GM12878 (cell line): ENCODE measurements at regions not wholly inside any gene's neighbourhood (a gene's known extent, or its start where the extent isn't known, plus 50 kb on each side); places are given as distances from the start of the nearest gene placed in this dataset.

ENCODE experiments used
- ATAC-seq: fragments of 200-7000 bp; cut with Tn5 transposase; 3 replicates; pipeline ENCODE4 v1.9.1; 2020; ENCODE audit warnings: mild to moderate bottlenecking, moderate library complexity
- BruUV-seq: library from RNA; stranded (reverse); fragments of 400-500 nt; replicated peaks from 2 replicates; lab custom pipeline; 2021; lab: Mats Ljungman, UMichigan
- CTCF ChIA-PET: fragments of 300-600 bp; sonication (Branson Sonifier 250); formaldehyde crosslinking; extraction: SDS; loops from one replicate; lab custom pipeline; 2021; ENCODE audit warnings: inconsistent platforms; lab: Yijun Ruan, JAX
- POLR2A ChIA-PET: fragments of 350-600 bp; formaldehyde crosslinking; extraction: SDS; loops from one replicate; lab custom pipeline; 2021; ENCODE audit warnings: inconsistent platforms; lab: Charles Lee
- RAD21 ChIA-PET: fragments of 300-600 bp; sonication (Branson Sonifier 250); formaldehyde crosslinking; loops from one replicate; lab custom pipeline; 2023; ENCODE audit warnings: antibody characterized with exemption; ENCODE audit not compliant: unreplicated experiment; lab: Charles Lee
- SMC1A ChIA-PET: fragments of 300-600 bp; sonication (Branson Sonifier 250); formaldehyde crosslinking; loops from one replicate; lab custom pipeline; 2023; ENCODE audit not compliant: unreplicated experiment, uncharacterized antibody; lab: Charles Lee
- DNase-seq: peaks from one replicate; pipeline ENCODE4 v3.0.0-alpha.2; 2011; ENCODE audit warnings: low read depth, low spot score
- FAIRE-seq: peaks from 3 replicates; lab custom pipeline; 2011; peaks lifted over from hg19 to GRCh38; lab: Jason Lieb, UNC
- H2AFZ ChIP-seq: 2 replicates; pipeline ENCODE4 v1.6.0; 2011; ENCODE audit warnings: low read depth, low read length, control low read depth; ENCODE audit not compliant: control insufficient read depth
- H3K27ac ChIP-seq: 2 replicates; pipeline ENCODE4 v1.5.1; 2011; ENCODE audit warnings: control low read depth; ENCODE audit not compliant: control insufficient read depth, insufficient read depth
- H3K27me3 ChIP-seq, 2 experiments: replicated peaks in 1 of 2; 2 replicates each; pipeline versions ENCODE4 v1.6.0 to v1.6.1; 2011; ENCODE audit warnings: low read length in 1 of 2; ENCODE audit not compliant: control insufficient read depth in 2 of 2, insufficient read depth in 2 of 2
- H3K36me3 ChIP-seq, 2 experiments: 2 replicates each; pipeline ENCODE4 v1.5.1; 2011; ENCODE audit warnings: low read length in 1 of 2; ENCODE audit not compliant: control insufficient read depth in 2 of 2, insufficient read depth in 2 of 2
- H3K4me1 ChIP-seq: 2 replicates; pipeline ENCODE4 v1.6.1; 2011; ENCODE audit warnings: mild to moderate bottlenecking, low read length, moderate library complexity, mixed read lengths; ENCODE audit not compliant: control insufficient read depth, insufficient read depth
- H3K4me2 ChIP-seq: 2 replicates; pipeline ENCODE4 v1.6.0; 2011; ENCODE audit warnings: control low read depth; ENCODE audit not compliant: control insufficient read depth, insufficient read depth
- H3K4me3 ChIP-seq: fragments of 200-600 bp; sonication (generic); 2 replicates; pipeline ENCODE4 v1.5.1; 2016
- H3K79me2 ChIP-seq: 2 replicates; pipeline ENCODE4 v1.6.0; 2011; ENCODE audit warnings: low read length; ENCODE audit not compliant: control insufficient read depth, insufficient read depth
- H3K9ac ChIP-seq: 2 replicates; pipeline ENCODE4 v1.8.0; 2011; ENCODE audit warnings: low read length, control low read depth, mixed read lengths; ENCODE audit not compliant: control insufficient read depth, insufficient read depth
- H3K9me3 ChIP-seq: replicated peaks from 3 replicates; pipeline ENCODE4 v1.5.1; 2011; ENCODE audit warnings: mild to moderate bottlenecking, low read length; ENCODE audit not compliant: control insufficient read depth, insufficient read depth
- H4K20me1 ChIP-seq: 2 replicates; pipeline ENCODE4 v1.6.0; 2011; ENCODE audit not compliant: control insufficient read depth, insufficient read depth
- HDAC6 ChIP-seq: fragments of 200-600 bp; sonication (generic); IDR thresholded peaks from one replicate; pipeline ENCODE4 v1.8.0; 2017; ENCODE audit warnings: antibody characterized with exemption; ENCODE audit not compliant: unreplicated experiment
- IRF4 ChIP-seq: IDR thresholded peaks from 2 replicates; pipeline ENCODE4 v1.6.1; 2011; ENCODE audit warnings: low read depth, low read length
- JUNB ChIP-seq: IDR thresholded peaks from 2 replicates; pipeline ENCODE4 v1.6.1; 2016; ENCODE audit warnings: antibody characterized with exemption, mild to moderate bottlenecking
- ZNF24 ChIP-seq: fragments of 450-650 bp; IDR thresholded peaks from 2 replicates; pipeline ENCODE4 v1.6.1; 2017; ENCODE audit warnings: antibody characterized with exemption, mild to moderate bottlenecking
- WGBS: methylation state at CpG from one replicate; pipeline ENCODE4 v1.1.6; 2016; ENCODE audit warnings: low lambda C conversion rate; ENCODE audit not compliant: insufficient replicate concordance, insufficient coverage; ENCODE audit errors: missing lambda C conversion rate; 5-methylcytosine and 5-hydroxymethylcytosine counted together
- in situ Hi-C: fragments of 300-500 bp; cut with MboI; formaldehyde crosslinking; loops from 9 replicates; pipeline ENCODE4 v1.14.3; 2018; ENCODE audit warnings: mixed read lengths
- intact Hi-C: fragments of 100-400 bp; cut with micrococcal nuclease; formaldehyde crosslinking; loops from one replicate; pipeline ENCODE4 v1.14.2; 2022; ENCODE audit not compliant: unreplicated experiment
- TF ChIP-seq, protein P1 (sequence below): fragments of 450-650 bp; IDR thresholded peaks from 2 replicates; pipeline ENCODE4 v1.6.1; 2016; ENCODE audit warnings: mild to moderate bottlenecking
- TF ChIP-seq, protein P2 (sequence below): IDR thresholded peaks from 2 replicates; pipeline ENCODE4 v1.6.1; 2011; ENCODE audit warnings: low read depth, mild to moderate bottlenecking, low read length, moderate library complexity, borderline replicate concordance; ENCODE audit errors: extremely low read depth
- TF ChIP-seq, protein P3 (sequence below): IDR thresholded peaks from 2 replicates; pipeline ENCODE4 v1.6.1; 2011; ENCODE audit warnings: low read depth, low read length, improper control_type of control experiment, borderline replicate concordance
- TF ChIP-seq, protein P4 (sequence below): IDR thresholded peaks from 2 replicates; pipeline ENCODE4 v1.6.1; 2011; ENCODE audit warnings: borderline replicate concordance, low read depth, mild to moderate bottlenecking, moderate library complexity, mixed read lengths, low read length; ENCODE audit not compliant: insufficient read depth; ENCODE audit errors: extremely low read length

DNA sequence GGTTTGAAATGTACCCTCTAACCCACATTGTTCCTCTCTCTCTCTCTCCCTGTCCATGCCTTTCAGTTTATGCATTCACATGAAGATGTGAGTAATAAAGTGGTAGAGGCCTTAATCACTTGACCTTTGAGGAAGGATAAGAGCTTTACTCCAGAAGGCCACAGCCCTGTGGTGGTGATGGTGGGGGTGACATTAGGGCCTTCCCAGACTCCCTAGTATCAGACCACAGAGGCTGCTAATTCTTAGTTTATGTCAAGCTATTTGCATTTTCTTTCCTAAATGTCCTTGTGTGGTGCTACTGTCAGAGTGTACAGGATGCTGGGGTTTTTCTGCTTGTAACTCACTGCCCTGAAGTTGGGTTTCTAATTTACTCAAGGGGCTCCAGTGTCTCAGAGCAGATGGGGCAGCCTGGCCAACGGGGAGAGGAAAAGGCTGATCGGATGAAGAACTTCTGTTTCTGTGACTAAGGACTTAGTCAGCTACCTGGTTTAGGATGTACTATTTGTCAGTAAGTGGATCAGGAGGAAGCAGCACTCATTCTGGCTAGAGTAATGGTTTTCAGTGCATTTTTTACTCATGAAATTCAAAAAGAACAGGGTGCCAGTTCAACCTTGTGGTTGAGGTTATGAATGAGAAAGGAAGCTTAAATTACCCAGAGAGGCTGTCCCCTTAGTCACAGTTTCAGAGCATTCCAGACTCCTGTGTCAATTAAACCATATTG is 509.6 kb upstream of the DIPK2B start (continued):
- TF ChIP-seq, protein P1, sequence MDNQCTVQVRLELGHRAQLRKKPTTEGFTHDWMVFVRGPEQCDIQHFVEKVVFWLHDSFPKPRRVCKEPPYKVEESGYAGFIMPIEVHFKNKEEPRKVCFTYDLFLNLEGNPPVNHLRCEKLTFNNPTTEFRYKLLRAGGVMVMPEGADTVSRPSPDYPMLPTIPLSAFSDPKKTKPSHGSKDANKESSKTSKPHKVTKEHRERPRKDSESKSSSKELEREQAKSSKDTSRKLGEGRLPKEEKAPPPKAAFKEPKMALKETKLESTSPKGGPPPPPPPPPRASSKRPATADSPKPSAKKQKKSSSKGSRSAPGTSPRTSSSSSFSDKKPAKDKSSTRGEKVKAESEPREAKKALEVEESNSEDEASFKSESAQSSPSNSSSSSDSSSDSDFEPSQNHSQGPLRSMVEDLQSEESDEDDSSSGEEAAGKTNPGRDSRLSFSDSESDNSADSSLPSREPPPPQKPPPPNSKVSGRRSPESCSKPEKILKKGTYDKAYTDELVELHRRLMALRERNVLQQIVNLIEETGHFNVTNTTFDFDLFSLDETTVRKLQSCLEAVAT, result no peak

DNA sequence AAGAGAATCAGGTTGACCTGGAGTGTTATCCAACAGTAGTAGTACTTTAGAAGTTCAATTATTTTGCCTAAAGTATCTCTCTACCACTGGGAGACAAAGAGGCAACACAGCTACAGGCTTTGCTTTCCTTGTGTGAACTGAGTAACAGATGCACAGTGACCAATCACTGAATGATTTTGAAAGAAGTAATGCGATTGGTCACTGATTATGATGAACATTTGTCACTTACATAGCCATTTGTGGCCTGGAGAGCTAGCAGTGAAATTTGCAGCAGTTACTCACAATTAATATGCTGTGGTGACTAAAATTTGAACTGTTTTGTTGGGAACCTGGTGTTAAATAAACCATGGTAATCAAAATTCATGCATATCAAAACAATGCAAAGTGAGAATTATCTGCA is 508.7 kb upstream of the DIPK2B start:
- WGBS, result 64% methylated on average over 1 of the region's 1 CpG
- DNase-seq, result no peak
- ATAC-seq, result no peak
- TF ChIP-seq, protein P2, sequence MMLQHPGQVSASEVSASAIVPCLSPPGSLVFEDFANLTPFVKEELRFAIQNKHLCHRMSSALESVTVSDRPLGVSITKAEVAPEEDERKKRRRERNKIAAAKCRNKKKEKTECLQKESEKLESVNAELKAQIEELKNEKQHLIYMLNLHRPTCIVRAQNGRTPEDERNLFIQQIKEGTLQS, result no peak
- TF ChIP-seq ZNF24 (no peak), JUNB (no peak), HDAC6 (no peak), IRF4 (no peak)
- TF ChIP-seq, protein P3, sequence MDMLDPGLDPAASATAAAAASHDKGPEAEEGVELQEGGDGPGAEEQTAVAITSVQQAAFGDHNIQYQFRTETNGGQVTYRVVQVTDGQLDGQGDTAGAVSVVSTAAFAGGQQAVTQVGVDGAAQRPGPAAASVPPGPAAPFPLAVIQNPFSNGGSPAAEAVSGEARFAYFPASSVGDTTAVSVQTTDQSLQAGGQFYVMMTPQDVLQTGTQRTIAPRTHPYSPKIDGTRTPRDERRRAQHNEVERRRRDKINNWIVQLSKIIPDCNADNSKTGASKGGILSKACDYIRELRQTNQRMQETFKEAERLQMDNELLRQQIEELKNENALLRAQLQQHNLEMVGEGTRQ, result no peak
- TF ChIP-seq, protein P4, sequence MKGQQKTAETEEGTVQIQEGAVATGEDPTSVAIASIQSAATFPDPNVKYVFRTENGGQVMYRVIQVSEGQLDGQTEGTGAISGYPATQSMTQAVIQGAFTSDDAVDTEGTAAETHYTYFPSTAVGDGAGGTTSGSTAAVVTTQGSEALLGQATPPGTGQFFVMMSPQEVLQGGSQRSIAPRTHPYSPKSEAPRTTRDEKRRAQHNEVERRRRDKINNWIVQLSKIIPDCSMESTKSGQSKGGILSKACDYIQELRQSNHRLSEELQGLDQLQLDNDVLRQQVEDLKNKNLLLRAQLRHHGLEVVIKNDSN, result no peak
- no peak for FAIRE-seq
- Histone ChIP-seq H3K27me3 (no peaks in the 10 kb centered on the region), H3K79me2 (no peaks in the 10 kb centered on the region), H2AFZ (no peak overlapping the region), H3K27ac (no peak overlapping the region), H3K4me1 (no peaks in the 10 kb centered on the region), H3K9ac (no peak overlapping the region), H3K9me3 (no peaks in the 10 kb centered on the region; the same call in 2 of the 3 replicates), H3K36me3 (no peaks in the 10 kb centered on the region), H3K4me3 (no peak overlapping the region), H4K20me1 (no peaks in the 10 kb centered on the region), H3K4me2 (no peak overlapping the region)
- ChIA-PET CTCF (no interaction called here), SMC1A (interaction anchor here (1.5 kb wide), 1 partner anchor 57 kb away, joined by 4 read pairs; no protein-coding TSS in a partner anchor), POLR2A (no interaction called here), RAD21 (no interaction called here)
- in situ Hi-C loops (no loop called here), intact Hi-C loops (no loop called here)
- BruUV-seq, result no TSS peak
